ENCODE measurements at regions not wholly inside any gene's neighbourhood (a gene's known extent, or its start where the extent isn't known, plus 50 kb on each side); places are given as distances from the start of the nearest gene placed in this dataset.

GRCh38 chr2:181165199-181165868, 184.9 kb downstream of the UBE2E3 start:
- RAD21 ChIA-PET (ENCODE audit: low non-redundant PET in 1 of 2, low total read pairs in 2 of 2, uncharacterized antibody in 2 of 2, unreplicated experiment in 2 of 2) = no interaction called here
- no peaks in the 10 kb centered on the region for H3K79me2 ChIP-seq (ENCODE audit: insufficient read depth, low read length)

More at GRCh38 chr2:181165199-181165868, 184.9 kb downstream of the UBE2E3 start:
- POLR2A ChIA-PET = no interaction called here
- BruUV-seq (replicated peaks) = no TSS peak
- no peaks in the 10 kb centered on the region for H4K20me1 ChIP-seq (ENCODE audit: insufficient read depth)
- DNase-seq (ENCODE audit: low read depth, low spot score) = no peak
- no peak overlapping the region for H3K4me3 ChIP-seq (replicated peaks in 1 of 2; ENCODE audit: low read depth in 1 of 2, low read length in 2 of 2)
- no peaks in the 10 kb centered on the region for H3K36me3 ChIP-seq (ENCODE audit: control insufficient read depth in 1 of 2, insufficient read depth in 2 of 2, low read length in 2 of 2)
- CTCF ChIA-PET = no interaction called here
- no peaks in the 10 kb centered on the region for H3K9me3 ChIP-seq (ENCODE audit: control insufficient read depth in 1 of 2, insufficient read depth in 1 of 2, low read depth in 1 of 2, low read length in 2 of 2)
- TF ChIP-seq EZH2phosphoT487 (IDR thresholded peaks at IDR 0.05; ENCODE audit: borderline replicate concordance) = no peak
- TF ChIP-seq CBX3 (IDR thresholded peaks at IDR 0.05; ENCODE audit: low read depth) = no peak
- TF ChIP-seq EZH2 (IDR thresholded peaks at IDR 0.05) = no peak
- TF ChIP-seq YY1 (IDR thresholded peaks at IDR 0.05; ENCODE audit: extremely low read depth, insufficient replicate concordance, low read depth, low read length) = no peak
- TF ChIP-seq TCF7L2 (IDR thresholded peaks at IDR 0.05; ENCODE audit: borderline replicate concordance, extremely low read depth, insufficient read depth, insufficient read length) = no peak
- TF ChIP-seq REST (IDR thresholded peaks at IDR 0.05; ENCODE audit: low read depth) = no peak
- no peak for TF ChIP-seq SIN3A (IDR thresholded peaks at IDR 0.05; ENCODE audit: low read depth)
- TF ChIP-seq CEBPB (IDR thresholded peaks at IDR 0.05; ENCODE audit: low read depth) = no peak
- no peak for TF ChIP-seq ELF1 (IDR thresholded peaks at IDR 0.05; ENCODE audit: borderline replicate concordance, low read depth)
- TF ChIP-seq SP1 (IDR thresholded peaks at IDR 0.05; ENCODE audit: low read depth) = no peak
- TF ChIP-seq EGR1 (IDR thresholded peaks at IDR 0.05; ENCODE audit: low read depth) = no peak
- TF ChIP-seq POLR2A (IDR thresholded peaks at IDR 0.05; ENCODE audit: borderline replicate concordance, extremely low read depth, insufficient read depth, insufficient read length) = no peak
- no peak for TF ChIP-seq RAD21 (IDR thresholded peaks at IDR 0.05; ENCODE audit: low read depth)
- TF ChIP-seq, protein P1, sequence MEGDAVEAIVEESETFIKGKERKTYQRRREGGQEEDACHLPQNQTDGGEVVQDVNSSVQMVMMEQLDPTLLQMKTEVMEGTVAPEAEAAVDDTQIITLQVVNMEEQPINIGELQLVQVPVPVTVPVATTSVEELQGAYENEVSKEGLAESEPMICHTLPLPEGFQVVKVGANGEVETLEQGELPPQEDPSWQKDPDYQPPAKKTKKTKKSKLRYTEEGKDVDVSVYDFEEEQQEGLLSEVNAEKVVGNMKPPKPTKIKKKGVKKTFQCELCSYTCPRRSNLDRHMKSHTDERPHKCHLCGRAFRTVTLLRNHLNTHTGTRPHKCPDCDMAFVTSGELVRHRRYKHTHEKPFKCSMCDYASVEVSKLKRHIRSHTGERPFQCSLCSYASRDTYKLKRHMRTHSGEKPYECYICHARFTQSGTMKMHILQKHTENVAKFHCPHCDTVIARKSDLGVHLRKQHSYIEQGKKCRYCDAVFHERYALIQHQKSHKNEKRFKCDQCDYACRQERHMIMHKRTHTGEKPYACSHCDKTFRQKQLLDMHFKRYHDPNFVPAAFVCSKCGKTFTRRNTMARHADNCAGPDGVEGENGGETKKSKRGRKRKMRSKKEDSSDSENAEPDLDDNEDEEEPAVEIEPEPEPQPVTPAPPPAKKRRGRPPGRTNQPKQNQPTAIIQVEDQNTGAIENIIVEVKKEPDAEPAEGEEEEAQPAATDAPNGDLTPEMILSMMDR (IDR thresholded peaks at IDR 0.05 in 2 of 3, conservative IDR thresholded peaks at IDR 0.05 in 1 of 3; ENCODE audit: borderline replicate concordance in 1 of 3, insufficient read depth in 1 of 3, low read depth in 2 of 3, low read length in 2 of 3) = no peak
- no peak for TF ChIP-seq ZBTB33 (IDR thresholded peaks at IDR 0.05; ENCODE audit: extremely low read depth, insufficient replicate concordance, low read length)
- no peak for TF ChIP-seq FOSL1 (IDR thresholded peaks at IDR 0.05; ENCODE audit: low read depth)
- TF ChIP-seq SRF (IDR thresholded peaks at IDR 0.05; ENCODE audit: low read depth) = no peak
- TF ChIP-seq JUND (IDR thresholded peaks at IDR 0.05) = no peak
- no peak for TF ChIP-seq ZNF274 (IDR thresholded peaks at IDR 0.05; ENCODE audit: low read depth, low read length)
- no peaks in the 10 kb centered on the region for H3K4me1 ChIP-seq (ENCODE audit: control insufficient read depth in 1 of 2, insufficient read depth in 2 of 2, low read length in 2 of 2)
- no peak overlapping the region for H2AFZ ChIP-seq (ENCODE audit: low read depth, low read length, poor library complexity, severe bottlenecking)
- no peak for ATAC-seq
- H3K27ac ChIP-seq (ENCODE audit: low read depth, low read length) = no peak overlapping the region
- H3K4me2 ChIP-seq (ENCODE audit: low read length) = no peak overlapping the region
- H3K9ac ChIP-seq (ENCODE audit: low read length) = no peak overlapping the region
- no peaks in the 10 kb centered on the region for H3K27me3 ChIP-seq (ENCODE audit: insufficient read depth, low read length)
- intact Hi-C loops (cut with micrococcal nuclease) = no loop called here
- no peaks in the 10 kb centered on the region for H3K9me2 ChIP-seq (ENCODE audit: insufficient read depth)

Data from HCT116 (cell line).